ENCODE measurements at regions not wholly inside any gene's neighbourhood (a gene's known extent, or its start where the extent isn't known, plus 50 kb on each side); places are given as distances from the start of the nearest gene placed in this dataset.

- TF ChIP-seq ZNF274 (IDR thresholded peaks at IDR 0.05; ENCODE audit: low read depth, low read length) (no peak), YY1 (IDR thresholded peaks at IDR 0.05; ENCODE audit: insufficient read depth, insufficient read length) (no peak), SUZ12 (IDR thresholded peaks at IDR 0.05; ENCODE audit: extremely low read depth, insufficient read depth, insufficient read length) (no peak)
Observed at GRCh38 chr5:26193626-26194025, 844.8 kb downstream of the CDH9 start.

All from NT2/D1 (cell line).